Amniotic stem cell (primary cell): ENCODE measurements at regions not wholly inside any gene's neighbourhood (a gene's known extent, or its start where the extent isn't known, plus 50 kb on each side); places are given as distances from the start of the nearest gene placed in this dataset.

ENCODE experiments used
- DNase-seq: peaks from one replicate; lab custom pipeline; 2025; lab: John Stamatoyannopoulos, UW

GRCh38 chr14:49527221-49527620, 59.0 kb downstream of the RPS29 start:
- DNase-seq: no peak

GRCh38 chr14:49526101-49526500, 60.1 kb downstream of the RPS29 start:
- no peak for DNase-seq

- DNase-seq: no peak
Measured at GRCh38 chr14:49516286-49516685, 69.9 kb downstream of the RPS29 start.

- no peak for DNase-seq
Measured at GRCh38 chr14:49512571-49512970, 73.6 kb downstream of the RPS29 start.

- peak; percentile 3 for DNase-seq
Measured at GRCh38 chr14:49512147-49512551, 74.0 kb downstream of the RPS29 start.

GRCh38 chr14:49508124-49508523, 78.1 kb downstream of the RPS29 start:
- no peak for DNase-seq

- no peak for DNase-seq
Measured at GRCh38 chr14:49506650-49507049, 79.5 kb downstream of the RPS29 start.

- no peak for DNase-seq
Measured at GRCh38 chr14:49505041-49505766, 81.0 kb downstream of the RPS29 start.

- peak; percentile 51 for DNase-seq
Measured at GRCh38 chr14:49497725-49498348, 88.3 kb downstream of the RPS29 start.

- no peak for DNase-seq
Measured at GRCh38 chr14:49497267-49497666, 88.9 kb downstream of the RPS29 start.

GRCh38 chr14:49494836-49495235, 91.3 kb downstream of the RPS29 start:
- no peak for DNase-seq

GRCh38 chr14:49493557-49493956, 92.6 kb downstream of the RPS29 start:
- DNase-seq: no peak

GRCh38 chr14:49492151-49492550, 94.0 kb downstream of the RPS29 start:
- no peak for DNase-seq

GRCh38 chr14:49489341-49489740, 96.8 kb downstream of the RPS29 start:
- DNase-seq: no peak

GRCh38 chr14:49487238-49487637, 98.9 kb downstream of the RPS29 start:
- DNase-seq: no peak

- DNase-seq: no peak
Measured at GRCh38 chr14:49485290-49485689, 100.9 kb downstream of the RPS29 start.

GRCh38 chr14:49484180-49484579, 102.0 kb downstream of the RPS29 start:
- no peak for DNase-seq

GRCh38 chr14:49483268-49483667, 102.9 kb downstream of the RPS29 start:
- no peak for DNase-seq

- no peak for DNase-seq
Measured at GRCh38 chr14:49480979-49481498, 105.1 kb downstream of the RPS29 start.

GRCh38 chr14:49480053-49480760, 106.0 kb downstream of the RPS29 start:
- no peak for DNase-seq

- DNase-seq: no peak
Measured at GRCh38 chr14:49479432-49479831, 106.7 kb downstream of the RPS29 start.

GRCh38 chr14:49478784-49479183, 107.4 kb downstream of the RPS29 start:
- no peak for DNase-seq

GRCh38 chr14:49467091-49467490, 119.1 kb downstream of the RPS29 start:
- DNase-seq: no peak
